ENCODE measurements at regions not wholly inside any gene's neighbourhood (a gene's known extent, or its start where the extent isn't known, plus 50 kb on each side); places are given as distances from the start of the nearest gene placed in this dataset.

DNA sequence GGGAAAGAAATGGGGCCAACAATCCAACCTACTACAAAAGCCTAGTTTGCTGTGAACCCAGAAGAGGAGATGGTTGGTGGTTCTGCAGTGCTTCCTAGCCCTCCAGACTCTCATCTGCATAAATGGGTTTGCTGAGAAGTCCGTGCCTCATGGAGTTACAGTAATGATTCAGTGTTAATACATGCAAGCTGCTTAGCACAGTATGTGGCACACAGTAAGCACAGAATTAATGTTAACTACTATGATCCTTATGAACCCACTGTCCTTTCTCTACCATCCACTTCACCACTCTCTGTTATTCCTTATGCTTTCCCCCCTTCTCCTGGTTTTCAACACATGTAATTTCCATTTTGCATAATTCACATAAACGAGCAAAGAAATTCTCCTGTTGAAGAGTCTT, 100.0 kb downstream of the ACTBL2 start:
- Mint-ChIP-seq H3K27ac (no peak overlapping the region), H3K36me3 (no peaks in the 10 kb centered on the region), H3K27me3 (no peaks in the 10 kb centered on the region), H3K9me3 (no peaks in the 10 kb centered on the region), H3K4me1 (ENCODE audit: unreplicated experiment) (peaks cover 10% of the 10 kb centered on the region), H3K4me3 (no peak overlapping the region)
- TF ChIP-seq, protein P1, sequence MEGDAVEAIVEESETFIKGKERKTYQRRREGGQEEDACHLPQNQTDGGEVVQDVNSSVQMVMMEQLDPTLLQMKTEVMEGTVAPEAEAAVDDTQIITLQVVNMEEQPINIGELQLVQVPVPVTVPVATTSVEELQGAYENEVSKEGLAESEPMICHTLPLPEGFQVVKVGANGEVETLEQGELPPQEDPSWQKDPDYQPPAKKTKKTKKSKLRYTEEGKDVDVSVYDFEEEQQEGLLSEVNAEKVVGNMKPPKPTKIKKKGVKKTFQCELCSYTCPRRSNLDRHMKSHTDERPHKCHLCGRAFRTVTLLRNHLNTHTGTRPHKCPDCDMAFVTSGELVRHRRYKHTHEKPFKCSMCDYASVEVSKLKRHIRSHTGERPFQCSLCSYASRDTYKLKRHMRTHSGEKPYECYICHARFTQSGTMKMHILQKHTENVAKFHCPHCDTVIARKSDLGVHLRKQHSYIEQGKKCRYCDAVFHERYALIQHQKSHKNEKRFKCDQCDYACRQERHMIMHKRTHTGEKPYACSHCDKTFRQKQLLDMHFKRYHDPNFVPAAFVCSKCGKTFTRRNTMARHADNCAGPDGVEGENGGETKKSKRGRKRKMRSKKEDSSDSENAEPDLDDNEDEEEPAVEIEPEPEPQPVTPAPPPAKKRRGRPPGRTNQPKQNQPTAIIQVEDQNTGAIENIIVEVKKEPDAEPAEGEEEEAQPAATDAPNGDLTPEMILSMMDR (conservative IDR thresholded peaks at IDR 0.05) = no peak
- no peak for DNase-seq (ENCODE audit: extremely low spot score, unreplicated experiment)

DNA sequence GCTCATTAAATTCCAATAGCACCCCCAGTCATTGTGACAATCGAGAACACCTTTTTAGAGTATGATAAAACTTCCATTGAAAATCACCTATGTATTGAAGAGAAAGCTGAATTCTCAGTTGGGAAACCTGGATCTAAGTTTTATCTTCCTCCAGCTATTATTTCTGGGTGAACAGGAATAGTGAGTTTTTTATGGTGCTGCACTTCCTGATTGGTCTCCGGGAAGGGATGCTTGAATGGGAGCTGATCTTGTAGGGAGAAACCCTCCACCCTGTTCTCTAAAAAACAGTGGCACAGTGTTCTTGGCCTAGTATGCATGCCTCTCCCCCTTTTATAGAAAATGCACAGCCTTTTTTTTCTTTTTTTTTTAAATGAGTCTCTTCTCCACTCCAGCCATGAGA, 112.2 kb downstream of the ACTBL2 start:
- no peak overlapping the region for H3K27ac Mint-ChIP-seq
- H3K4me1 Mint-ChIP-seq (ENCODE audit: unreplicated experiment) = no peaks in the 10 kb centered on the region
- H3K4me3 Mint-ChIP-seq = no peak overlapping the region
- H3K36me3 Mint-ChIP-seq = no peaks in the 10 kb centered on the region
- H3K9me3 Mint-ChIP-seq = no peaks in the 10 kb centered on the region
- TF ChIP-seq, protein P1 (conservative IDR thresholded peaks at IDR 0.05) = no peak
- DNase-seq (ENCODE audit: extremely low spot score, unreplicated experiment) = no peak
- no peaks in the 10 kb centered on the region for H3K27me3 Mint-ChIP-seq

DNA sequence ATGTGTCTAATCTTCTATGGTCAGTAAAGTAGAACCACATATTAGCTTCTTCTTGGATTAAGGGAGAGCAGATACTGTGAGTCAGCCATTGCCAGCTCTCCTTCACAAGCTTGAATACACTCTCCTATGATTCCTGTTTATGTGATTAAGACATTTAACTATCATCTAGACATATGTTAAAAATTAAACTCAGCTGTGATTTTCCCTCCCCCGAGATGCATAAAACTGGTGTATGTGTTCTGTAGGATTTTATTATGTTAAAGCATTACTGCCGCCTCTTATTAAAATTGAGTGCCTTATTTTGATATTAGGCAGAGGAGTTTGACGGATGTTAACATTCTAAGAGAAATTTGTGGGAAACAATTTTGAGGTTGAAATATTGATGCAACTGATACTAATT, 114.6 kb downstream of the ACTBL2 start:
- no peaks in the 10 kb centered on the region for H3K27me3 Mint-ChIP-seq
- no peak overlapping the region for H3K4me3 Mint-ChIP-seq
- H3K9me3 Mint-ChIP-seq = no peaks in the 10 kb centered on the region
- no peaks in the 10 kb centered on the region for H3K36me3 Mint-ChIP-seq
- H3K4me1 Mint-ChIP-seq (ENCODE audit: unreplicated experiment) = no peaks in the 10 kb centered on the region
- no peak for DNase-seq (ENCODE audit: extremely low spot score, unreplicated experiment)
- H3K27ac Mint-ChIP-seq = no peak overlapping the region
- TF ChIP-seq, protein P1 (conservative IDR thresholded peaks at IDR 0.05) = no peak

DNA sequence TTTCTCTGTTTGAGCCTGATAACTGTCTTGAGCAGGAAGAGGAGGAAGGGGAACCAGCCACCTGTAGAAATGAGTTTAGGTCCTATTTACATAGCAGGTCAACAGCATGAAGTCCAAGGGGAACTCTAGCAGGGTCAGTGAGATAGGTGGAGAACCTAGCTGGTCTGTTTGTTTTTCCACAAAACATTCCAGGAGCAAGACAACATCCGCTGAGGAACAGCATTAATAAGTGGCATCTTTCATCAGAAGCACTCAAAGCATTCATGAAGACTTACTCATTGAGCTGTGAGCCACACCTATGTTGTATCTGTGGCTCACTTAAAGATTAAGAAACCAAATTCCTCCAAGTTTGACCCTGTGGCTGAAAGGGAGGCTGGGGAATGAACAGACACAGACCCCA, 115.9 kb downstream of the ACTBL2 start:
- Mint-ChIP-seq H3K27ac (no peak overlapping the region), H3K4me1 (ENCODE audit: unreplicated experiment) (no peaks in the 10 kb centered on the region), H3K9me3 (no peaks in the 10 kb centered on the region), H3K36me3 (no peaks in the 10 kb centered on the region), H3K4me3 (no peak overlapping the region), H3K27me3 (no peaks in the 10 kb centered on the region)
- TF ChIP-seq, protein P1 (conservative IDR thresholded peaks at IDR 0.05) = no peak
- DNase-seq (ENCODE audit: extremely low spot score, unreplicated experiment) = no peak

DNA sequence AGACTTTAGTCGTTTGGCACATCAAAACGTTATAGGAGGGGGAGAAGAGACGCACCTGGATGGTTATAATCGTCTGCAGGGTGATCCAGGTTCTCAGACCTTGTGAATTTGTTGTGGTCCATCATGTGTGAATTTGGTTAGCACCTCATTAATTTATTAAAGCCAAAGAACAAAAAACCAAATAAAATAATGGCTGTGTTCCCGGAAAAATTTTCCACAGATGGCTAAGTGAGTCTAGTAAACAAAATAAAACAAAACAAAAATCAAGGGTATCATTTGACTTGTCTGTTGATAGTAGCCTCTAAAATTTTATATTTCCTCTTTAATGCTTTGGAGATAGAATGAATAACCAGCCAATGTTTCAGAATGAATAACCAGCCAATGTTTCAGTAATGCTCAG, 119.7 kb downstream of the ACTBL2 start:
- Mint-ChIP-seq H3K4me1 (ENCODE audit: unreplicated experiment) (no peaks in the 10 kb centered on the region), H3K4me3 (no peak overlapping the region), H3K36me3 (no peaks in the 10 kb centered on the region), H3K27ac (no peak overlapping the region), H3K27me3 (no peaks in the 10 kb centered on the region), H3K9me3 (no peaks in the 10 kb centered on the region)
- TF ChIP-seq, protein P1 (conservative IDR thresholded peaks at IDR 0.05) = no peak
- no peak for DNase-seq (ENCODE audit: extremely low spot score, unreplicated experiment)

DNA sequence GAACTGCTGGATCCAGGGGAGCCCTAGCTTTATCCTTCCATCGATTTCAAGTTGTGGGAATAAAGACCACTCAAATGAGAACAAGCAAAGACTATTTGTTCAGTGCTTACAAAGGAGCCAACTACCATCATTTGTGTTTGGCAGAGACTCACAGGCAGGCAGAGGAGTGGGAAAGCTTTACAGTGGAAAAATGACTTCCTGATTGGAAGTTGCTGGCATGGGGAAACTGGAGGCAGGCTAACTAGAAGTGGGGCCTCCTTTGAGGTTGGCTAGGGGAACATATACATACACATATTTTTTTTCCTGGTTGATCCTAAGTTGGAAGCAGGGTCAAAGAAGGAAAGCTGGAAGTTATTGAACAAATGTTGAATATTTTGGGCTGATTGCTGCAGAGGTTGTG, 121.7 kb downstream of the ACTBL2 start:
- Mint-ChIP-seq H3K27ac (no peak overlapping the region), H3K27me3 (no peaks in the 10 kb centered on the region), H3K4me3 (no peak overlapping the region), H3K4me1 (ENCODE audit: unreplicated experiment) (no peaks in the 10 kb centered on the region), H3K36me3 (no peaks in the 10 kb centered on the region), H3K9me3 (no peaks in the 10 kb centered on the region)
- TF ChIP-seq, protein P1 (conservative IDR thresholded peaks at IDR 0.05) = no peak
- DNase-seq (ENCODE audit: extremely low spot score, unreplicated experiment) = no peak

Data from type B pancreatic cell (in vitro differentiated cells).